HPDE6-E6E7 (cell line): ENCODE measurements at regions not wholly inside any gene's neighbourhood (a gene's known extent, or its start where the extent isn't known, plus 50 kb on each side); places are given as distances from the start of the nearest gene placed in this dataset.
"Not testable (repeated sequence)": the region's sequence is repeated elsewhere in the genome, so short reads cannot be mapped to it uniquely, and the experiment has no call there.

ENCODE experiments used
- DNase-seq: peaks from one replicate; pipeline ENCODE4 v3.0.0; 2011; ENCODE audit warnings: missing footprints; ENCODE audit errors: extremely low spot score

GRCh38 chr7:65317372-65317771 is 56.3 kb upstream of the ZNF92 start:
- no peak for DNase-seq

DNA sequence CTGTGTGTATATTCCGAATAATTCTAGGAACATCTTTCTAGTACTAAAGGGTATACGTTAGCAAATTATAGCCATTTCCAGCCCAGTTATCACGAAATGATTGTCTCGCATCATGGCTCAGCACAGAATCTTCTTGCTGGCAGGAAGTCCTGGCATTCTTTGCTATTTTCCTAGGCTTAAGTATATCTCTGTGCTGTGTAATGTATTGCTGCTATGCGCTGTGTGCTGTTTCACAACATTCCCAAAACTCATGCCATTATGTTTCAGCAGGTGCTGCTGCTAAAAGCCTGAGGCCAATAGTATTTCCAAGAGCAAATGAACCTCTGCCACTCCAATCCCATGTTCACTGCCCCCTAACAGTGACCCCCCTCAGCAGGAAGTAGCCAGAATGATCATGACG is 62.9 kb upstream of the ZNF92 start:
- DNase-seq, result no peak

GRCh38 chr7:65308300-65308678 is 65.4 kb upstream of the ZNF92 start:
- DNase-seq, result no peak

DNA sequence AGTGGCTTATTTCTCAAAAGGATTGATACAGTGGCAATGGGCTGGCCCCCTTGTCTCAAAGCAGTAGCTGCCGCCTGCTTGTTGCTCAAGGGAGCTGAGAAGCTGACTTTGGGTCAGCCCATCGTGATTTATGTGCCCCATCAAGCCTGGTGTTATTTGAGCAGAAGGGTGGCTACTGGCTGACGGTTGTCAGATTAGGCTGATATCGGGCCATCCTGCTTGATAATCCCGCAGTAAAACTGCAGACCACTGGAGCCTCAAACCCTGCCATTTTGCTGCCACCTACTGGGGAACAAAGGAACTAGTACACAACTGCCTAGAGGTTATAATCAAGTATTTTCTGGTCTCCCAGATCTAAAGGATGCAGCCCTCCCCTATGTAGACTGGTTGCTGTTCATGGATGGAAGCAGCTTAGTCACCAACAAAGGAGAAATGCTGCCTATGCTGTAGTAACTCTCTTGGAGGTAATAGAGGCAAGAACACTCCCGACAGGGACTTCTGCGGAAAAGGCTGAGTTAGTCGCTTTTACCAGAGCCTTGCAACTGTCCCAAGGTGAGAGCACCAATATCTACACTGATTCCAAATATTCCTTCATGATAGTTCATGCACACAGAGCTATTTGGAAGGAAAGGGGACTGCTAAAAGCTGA is 65.9 kb upstream of the ZNF92 start:
- DNase-seq, result peak; percentile 21

DNA sequence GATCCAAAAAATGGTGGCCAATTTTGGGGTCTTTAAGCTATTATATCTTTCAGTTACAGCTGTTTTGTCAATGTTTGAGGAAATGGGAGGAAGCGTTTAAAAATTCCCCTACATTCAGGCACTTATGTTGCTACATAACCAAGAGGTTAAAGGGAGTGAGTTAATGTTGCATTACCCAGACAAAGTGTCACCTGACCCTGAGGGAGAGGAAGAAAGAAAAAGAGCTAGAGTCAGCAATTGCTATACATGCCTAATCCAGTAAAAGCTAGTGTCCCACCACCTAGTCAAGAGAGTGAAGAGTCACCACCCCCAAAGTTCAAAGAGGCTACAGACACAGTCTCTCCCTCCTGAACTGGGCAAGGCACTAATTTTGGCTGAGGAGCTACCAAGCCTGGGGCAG is 69.5 kb upstream of the ZNF92 start:
- DNase-seq, result no peak

DNA sequence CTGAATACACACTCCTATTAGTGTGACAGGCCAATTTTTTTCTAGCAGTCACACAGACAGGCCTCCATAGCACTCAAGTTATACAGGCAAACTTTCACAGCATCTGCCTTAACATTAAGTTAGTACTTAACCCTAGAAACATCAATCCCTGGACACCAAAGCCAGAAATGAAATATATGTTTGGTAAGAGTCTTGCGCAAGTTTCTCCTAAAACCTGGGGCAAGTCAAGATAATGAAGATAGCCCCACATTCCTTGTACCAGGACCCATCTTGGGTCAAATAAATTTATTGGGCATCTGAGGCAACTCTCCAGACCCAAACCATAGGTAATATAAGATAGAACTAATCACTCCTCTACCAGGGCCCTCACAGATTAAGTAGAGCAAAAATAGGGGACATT is 70.8 kb upstream of the ZNF92 start:
- DNase-seq, result no peak

GRCh38 chr7:65301007-65301406 is 72.6 kb upstream of the ZNF92 start:
- no peak for DNase-seq

GRCh38 chr7:65295409-65295808 is 78.2 kb upstream of the ZNF92 start:
- no peak for DNase-seq

DNA sequence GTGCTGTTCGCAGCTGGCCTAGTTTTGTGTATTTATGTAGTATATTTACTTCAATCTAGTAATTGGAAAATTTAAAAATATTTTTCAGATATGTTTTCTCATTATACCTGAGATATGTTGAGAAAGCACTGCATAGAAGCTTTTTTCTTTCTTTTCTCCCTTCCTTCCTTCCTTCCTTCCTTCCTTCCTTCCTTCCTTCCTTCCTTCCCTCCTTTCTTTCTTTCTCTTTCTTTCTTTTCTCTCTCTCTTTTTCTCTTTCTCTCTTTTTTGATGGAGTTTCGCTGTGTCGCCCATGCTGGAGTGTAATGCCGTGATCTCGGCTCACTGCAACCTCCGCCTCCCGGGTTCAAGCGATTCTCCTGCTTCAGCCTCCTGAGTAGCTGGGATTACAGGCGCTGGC is 83.3 kb upstream of the ZNF92 start:
- not testable (repeated sequence) for DNase-seq

GRCh38 chr7:65287023-65287422 is 86.6 kb upstream of the ZNF92 start:
- DNase-seq, result no peak

DNA sequence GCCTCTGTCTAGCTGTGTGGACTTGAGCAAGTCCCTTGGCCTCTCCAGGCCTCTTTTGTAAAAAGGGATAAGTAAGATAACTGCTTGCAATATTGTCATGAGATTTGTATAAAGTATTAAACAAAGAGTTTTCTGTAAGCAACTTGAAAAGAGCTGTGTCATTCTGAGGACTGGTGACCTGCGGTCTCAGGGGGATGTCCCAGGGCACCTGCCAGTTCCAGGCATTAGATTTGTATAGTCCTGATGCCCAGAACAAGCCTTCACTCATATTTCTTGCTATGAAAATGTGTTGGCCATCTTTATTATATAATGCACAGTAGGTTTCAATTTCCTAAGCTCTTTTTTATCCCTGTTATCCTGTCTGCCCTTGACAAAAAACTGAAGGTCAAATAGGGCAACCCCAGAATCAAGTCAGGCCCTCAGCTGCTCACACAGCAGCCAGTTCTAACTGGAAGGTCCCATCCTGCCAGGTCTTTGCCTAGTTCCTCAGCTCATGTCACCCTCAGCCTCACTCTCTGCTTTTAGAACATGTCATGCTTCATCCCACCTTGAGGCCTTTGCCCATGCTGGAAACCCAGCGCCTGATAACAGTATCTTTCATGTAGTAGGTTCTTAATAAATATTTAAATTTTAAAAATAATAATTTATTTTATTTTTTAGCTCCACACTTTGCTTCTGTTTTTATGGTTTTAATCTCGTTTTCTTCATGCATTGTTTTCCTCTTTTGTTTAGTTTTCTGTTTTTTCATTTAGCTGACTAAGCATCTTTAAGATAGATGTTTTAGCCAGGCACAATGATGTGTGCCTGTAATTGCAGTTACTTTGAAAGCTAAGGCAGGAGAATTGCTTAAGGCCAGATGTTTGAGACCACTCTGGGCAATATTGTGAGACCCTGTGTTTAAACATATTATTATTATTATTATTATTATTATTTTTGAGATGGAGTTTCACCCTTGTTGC is 87.5 kb upstream of the ZNF92 start:
- no peak for DNase-seq

GRCh38 chr7:65285241-65285640 is 88.4 kb upstream of the ZNF92 start:
- DNase-seq, result not testable (repeated sequence)

GRCh38 chr7:65279795-65280194 is 93.9 kb upstream of the ZNF92 start:
- DNase-seq, result no peak

- no peak for DNase-seq
Observed at GRCh38 chr7:65276822-65277221, 96.8 kb upstream of the ZNF92 start.

DNA sequence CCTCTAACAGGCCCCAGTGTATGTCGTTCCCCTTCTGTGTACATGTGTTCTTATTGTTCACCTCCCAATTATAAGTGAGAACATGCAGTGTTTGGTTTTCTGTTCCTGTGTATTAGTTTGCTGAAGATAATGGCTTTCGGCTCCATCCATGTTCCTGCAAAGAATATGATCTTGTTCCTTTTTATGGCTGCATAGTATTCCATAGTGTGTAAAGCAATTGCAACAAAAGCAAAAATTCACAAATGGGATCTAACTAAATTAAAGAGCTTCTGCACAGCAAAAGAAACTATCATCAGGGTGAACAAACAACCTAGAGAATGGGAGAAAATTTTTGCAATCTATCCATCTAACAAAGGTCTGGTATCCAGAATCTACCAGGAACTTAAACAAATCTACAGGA is 102.2 kb upstream of the ZNF92 start:
- not testable (repeated sequence) for DNase-seq

DNA sequence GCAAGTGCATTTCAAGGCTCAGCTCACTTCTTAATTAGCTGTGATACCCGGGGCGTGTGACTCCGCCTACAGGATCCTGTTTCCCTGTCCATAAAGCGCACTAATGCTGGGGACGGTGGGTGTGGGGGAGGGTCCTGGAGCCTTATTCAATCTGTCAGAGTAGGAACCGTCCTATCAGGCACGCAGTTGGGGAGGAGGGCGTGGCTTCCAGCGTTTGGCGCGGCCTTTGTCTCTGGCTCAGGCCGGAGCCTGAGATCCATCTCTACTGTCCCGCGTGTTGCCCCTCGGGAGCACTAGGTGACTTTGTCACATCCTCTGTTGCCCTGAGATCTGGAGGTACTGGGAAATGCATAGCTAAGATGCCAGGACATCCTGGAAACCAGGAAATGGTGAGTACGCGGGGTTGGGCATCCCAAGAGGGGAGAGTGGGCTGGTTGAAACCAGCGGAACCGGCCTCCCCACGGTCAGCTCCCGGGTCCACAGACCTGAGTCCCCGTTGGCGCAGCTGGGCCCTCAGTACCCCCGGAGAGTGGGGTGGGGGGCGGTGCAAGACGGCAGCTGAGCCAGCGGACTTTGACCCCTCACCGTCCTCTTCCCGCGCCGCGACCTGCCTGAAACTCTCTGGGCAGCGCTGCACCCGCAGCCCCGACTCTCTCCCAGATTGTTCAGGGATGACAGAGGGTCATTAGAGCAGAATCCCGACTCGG is 104.4 kb upstream of the ZNF92 start:
- peak; percentile 38 for DNase-seq

DNA sequence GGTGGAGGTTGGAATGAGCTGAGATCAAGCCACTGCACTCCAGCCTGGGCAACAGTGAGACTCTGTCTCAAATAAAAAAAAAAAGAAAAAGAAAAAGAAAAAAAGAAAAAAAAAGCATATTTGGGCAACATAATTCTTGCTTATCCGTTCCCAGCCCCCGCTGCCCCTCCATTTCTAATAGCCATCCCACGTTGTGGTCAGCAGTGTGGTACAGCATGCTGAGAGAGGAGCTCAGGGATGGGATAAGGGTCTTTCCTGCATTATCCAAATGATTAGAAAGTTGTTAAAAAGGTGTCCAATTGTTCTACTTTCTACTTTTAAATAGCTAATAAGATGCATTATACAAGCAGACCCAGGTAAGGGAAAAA is 104.9 kb upstream of the ZNF92 start:
- DNase-seq, result no peak

- no peak for DNase-seq
Observed at GRCh38 chr7:65265933-65266519, 107.6 kb upstream of the ZNF92 start.

DNA sequence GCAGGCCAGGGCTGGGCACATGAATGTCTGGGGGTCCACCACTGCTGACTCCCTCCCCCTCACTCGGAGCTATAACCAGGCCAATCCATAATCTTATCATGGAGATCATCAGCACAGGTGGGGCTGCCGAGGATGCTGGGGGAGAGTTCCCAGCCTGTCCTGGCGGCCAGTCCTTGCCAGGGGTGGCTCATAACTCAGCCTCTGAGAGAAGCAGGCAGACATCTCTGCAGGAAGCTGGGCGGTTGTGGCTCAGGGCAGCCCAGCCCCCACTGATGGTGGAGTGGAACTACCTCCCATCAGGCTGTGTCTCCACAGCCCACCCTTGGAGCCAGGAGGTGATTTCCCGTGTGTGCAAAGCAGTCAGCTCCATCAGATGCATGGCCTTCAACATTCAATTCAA is 109.4 kb upstream of the ZNF92 start:
- DNase-seq, result no peak

GRCh38 chr7:65260673-65261072 is 113.0 kb upstream of the ZNF92 start:
- not testable (repeated sequence) for DNase-seq

GRCh38 chr7:65259864-65260525 is 113.7 kb upstream of the ZNF92 start:
- DNase-seq, result not testable (repeated sequence)

- DNase-seq, result no peak
Observed at GRCh38 chr7:65254061-65254460, 119.6 kb upstream of the ZNF92 start.
